Transverse colon (tissue), 4 donors: ENCODE measurements at regions not wholly inside any gene's neighbourhood (a gene's known extent, or its start where the extent isn't known, plus 50 kb on each side); places are given as distances from the start of the nearest gene placed in this dataset.

Experiments
- POLR2A ChIP-seq: fragments of 450-650 bp; IDR thresholded peaks from one replicate; pipeline ENCODE4 v1.6.1; 2016; ENCODE audit warnings: antibody characterized with exemption, mild to moderate bottlenecking, moderate library complexity
- POLR2AphosphoS5 ChIP-seq, 3 donors: sonication (generic); formaldehyde crosslinking; IDR thresholded peaks; one replicate each; pipeline ENCODE4 v1.6.1; 2016; ENCODE audit warnings: antibody characterized with exemption in 3 of 3
- TF ChIP-seq, protein P1 (sequence below), 5 experiments: fragments of 200-600 bp in 3 of 5; fragments of 450-650 bp in 2 of 5; sonication (generic) in 3 of 5; IDR thresholded peaks; 1 replicate in 2 of 5; 2 replicates in 3 of 5; pipeline ENCODE4 v1.5.1; 2016 to 2017; ENCODE audit warnings: antibody characterized with exemption in 5 of 5, inconsistent platforms in 3 of 5, mild to moderate bottlenecking in 2 of 5, moderate library complexity in 1 of 5

DNA sequence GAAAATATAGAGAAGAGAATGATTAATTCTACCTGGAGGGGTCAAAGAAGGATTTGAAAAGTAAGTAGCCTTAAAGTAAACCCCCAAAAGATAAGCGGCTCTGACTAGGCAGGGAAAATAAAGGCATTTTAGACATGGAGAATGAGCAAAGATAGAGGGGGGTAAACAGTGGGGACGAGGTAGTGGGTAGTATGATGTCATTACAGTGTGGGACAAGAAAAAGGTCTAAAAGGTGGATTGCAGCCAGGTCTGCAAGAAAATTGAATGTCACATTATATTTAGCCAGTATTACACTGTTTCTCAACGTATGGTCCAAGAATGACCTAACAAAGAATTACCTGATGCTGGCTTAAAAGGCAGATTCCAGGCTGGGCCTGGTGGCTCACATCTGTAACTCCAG, 55.8 kb upstream of the CIT start:
- TF ChIP-seq POLR2AphosphoS5 (IDR thresholded peaks at IDR 0.05) = no peak
- TF ChIP-seq, protein P1, sequence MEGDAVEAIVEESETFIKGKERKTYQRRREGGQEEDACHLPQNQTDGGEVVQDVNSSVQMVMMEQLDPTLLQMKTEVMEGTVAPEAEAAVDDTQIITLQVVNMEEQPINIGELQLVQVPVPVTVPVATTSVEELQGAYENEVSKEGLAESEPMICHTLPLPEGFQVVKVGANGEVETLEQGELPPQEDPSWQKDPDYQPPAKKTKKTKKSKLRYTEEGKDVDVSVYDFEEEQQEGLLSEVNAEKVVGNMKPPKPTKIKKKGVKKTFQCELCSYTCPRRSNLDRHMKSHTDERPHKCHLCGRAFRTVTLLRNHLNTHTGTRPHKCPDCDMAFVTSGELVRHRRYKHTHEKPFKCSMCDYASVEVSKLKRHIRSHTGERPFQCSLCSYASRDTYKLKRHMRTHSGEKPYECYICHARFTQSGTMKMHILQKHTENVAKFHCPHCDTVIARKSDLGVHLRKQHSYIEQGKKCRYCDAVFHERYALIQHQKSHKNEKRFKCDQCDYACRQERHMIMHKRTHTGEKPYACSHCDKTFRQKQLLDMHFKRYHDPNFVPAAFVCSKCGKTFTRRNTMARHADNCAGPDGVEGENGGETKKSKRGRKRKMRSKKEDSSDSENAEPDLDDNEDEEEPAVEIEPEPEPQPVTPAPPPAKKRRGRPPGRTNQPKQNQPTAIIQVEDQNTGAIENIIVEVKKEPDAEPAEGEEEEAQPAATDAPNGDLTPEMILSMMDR (IDR thresholded peaks at IDR 0.05) = no peak
- TF ChIP-seq POLR2A = no peak
